ENCODE measurements at regions not wholly inside any gene's neighbourhood (a gene's known extent, or its start where the extent isn't known, plus 50 kb on each side); places are given as distances from the start of the nearest gene placed in this dataset.

GRCh38 chr16:79534143-79534542 is 66.4 kb downstream of the MAF start:
- no peak overlapping the region for H3K27ac ChIP-seq (ENCODE audit: low read length)
- H3K4me3 ChIP-seq (ENCODE audit: low read depth in 2 of 2, low read length in 2 of 2): no peak overlapping the region
- CTCF ChIA-PET: no interaction called here
- no peak for TF ChIP-seq TCF7L2 (IDR thresholded peaks at IDR 0.05; ENCODE audit: low read depth, low read length)
- no peak for TF ChIP-seq POLR2AphosphoS5 (IDR thresholded peaks at IDR 0.05; ENCODE audit: low read depth, low read length)
- TF ChIP-seq CTCF (IDR thresholded peaks at IDR 0.05): no peak
- TF ChIP-seq, protein P1, sequence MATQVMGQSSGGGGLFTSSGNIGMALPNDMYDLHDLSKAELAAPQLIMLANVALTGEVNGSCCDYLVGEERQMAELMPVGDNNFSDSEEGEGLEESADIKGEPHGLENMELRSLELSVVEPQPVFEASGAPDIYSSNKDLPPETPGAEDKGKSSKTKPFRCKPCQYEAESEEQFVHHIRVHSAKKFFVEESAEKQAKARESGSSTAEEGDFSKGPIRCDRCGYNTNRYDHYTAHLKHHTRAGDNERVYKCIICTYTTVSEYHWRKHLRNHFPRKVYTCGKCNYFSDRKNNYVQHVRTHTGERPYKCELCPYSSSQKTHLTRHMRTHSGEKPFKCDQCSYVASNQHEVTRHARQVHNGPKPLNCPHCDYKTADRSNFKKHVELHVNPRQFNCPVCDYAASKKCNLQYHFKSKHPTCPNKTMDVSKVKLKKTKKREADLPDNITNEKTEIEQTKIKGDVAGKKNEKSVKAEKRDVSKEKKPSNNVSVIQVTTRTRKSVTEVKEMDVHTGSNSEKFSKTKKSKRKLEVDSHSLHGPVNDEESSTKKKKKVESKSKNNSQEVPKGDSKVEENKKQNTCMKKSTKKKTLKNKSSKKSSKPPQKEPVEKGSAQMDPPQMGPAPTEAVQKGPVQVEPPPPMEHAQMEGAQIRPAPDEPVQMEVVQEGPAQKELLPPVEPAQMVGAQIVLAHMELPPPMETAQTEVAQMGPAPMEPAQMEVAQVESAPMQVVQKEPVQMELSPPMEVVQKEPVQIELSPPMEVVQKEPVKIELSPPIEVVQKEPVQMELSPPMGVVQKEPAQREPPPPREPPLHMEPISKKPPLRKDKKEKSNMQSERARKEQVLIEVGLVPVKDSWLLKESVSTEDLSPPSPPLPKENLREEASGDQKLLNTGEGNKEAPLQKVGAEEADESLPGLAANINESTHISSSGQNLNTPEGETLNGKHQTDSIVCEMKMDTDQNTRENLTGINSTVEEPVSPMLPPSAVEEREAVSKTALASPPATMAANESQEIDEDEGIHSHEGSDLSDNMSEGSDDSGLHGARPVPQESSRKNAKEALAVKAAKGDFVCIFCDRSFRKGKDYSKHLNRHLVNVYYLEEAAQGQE (IDR thresholded peaks at IDR 0.05; ENCODE audit: insufficient read depth in 1 of 2, low read depth in 2 of 2, low read length in 1 of 2): no peak
- no TSS peak for BruUV-seq (replicated peaks)
- in situ Hi-C loops (cut with HindIII; ENCODE audit: low pct_unique_long_range_greater_than_20kb, low sequenced_read_pairs): no loop called here
- H3K4me1 ChIP-seq (ENCODE audit: control insufficient read depth, insufficient read depth, low read length): no peaks in the 10 kb centered on the region
- ATAC-seq: no peak
- H3K36me3 ChIP-seq (ENCODE audit: control insufficient read depth, insufficient read depth, low read length): no peaks in the 10 kb centered on the region
- no peaks in the 10 kb centered on the region for H3K9me3 ChIP-seq (ENCODE audit: control insufficient read depth, insufficient read depth, low read depth, low read length)
- intact Hi-C loops (cut with micrococcal nuclease; ENCODE audit: unreplicated experiment): no loop called here
- DNase-seq (ENCODE audit: low read depth, low spot score): no peak
- no peaks in the 10 kb centered on the region for H3K27me3 ChIP-seq (ENCODE audit: control insufficient read depth, insufficient read depth, low read length)
- POLR2A ChIA-PET: no interaction called here

DNA sequence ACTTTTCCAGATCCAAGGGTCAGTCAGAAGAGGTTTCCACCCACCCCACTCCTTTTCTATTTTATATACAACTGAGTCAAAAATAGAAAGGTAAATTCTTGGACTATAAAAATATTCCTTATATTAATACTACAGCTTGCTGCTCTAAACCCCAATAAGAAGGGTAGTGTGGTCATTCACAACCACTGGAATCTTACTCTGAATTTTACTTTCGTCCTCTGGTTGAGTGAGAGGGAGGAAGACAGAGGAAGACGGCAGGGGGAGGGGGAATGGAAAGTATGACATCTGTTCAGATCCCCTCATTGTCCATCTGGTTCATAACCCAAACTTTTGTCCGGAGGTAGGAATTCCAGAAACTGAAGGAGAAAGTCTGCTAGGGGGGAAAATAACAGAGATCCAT is 67.2 kb downstream of the MAF start:
- in situ Hi-C loops (cut with HindIII; ENCODE audit: low pct_unique_long_range_greater_than_20kb, low sequenced_read_pairs) (no loop called here), intact Hi-C loops (cut with micrococcal nuclease; ENCODE audit: unreplicated experiment) (no loop called here)
- CTCF ChIA-PET: no interaction called here
- Histone ChIP-seq H3K27me3 (ENCODE audit: control insufficient read depth, insufficient read depth, low read length) (no peaks in the 10 kb centered on the region), H3K4me3 (ENCODE audit: low read depth in 2 of 2, low read length in 2 of 2) (no peak overlapping the region), H3K4me1 (ENCODE audit: control insufficient read depth, insufficient read depth, low read length) (no peaks in the 10 kb centered on the region), H3K27ac (ENCODE audit: low read length) (no peak overlapping the region), H3K9me3 (ENCODE audit: control insufficient read depth, insufficient read depth, low read depth, low read length) (no peaks in the 10 kb centered on the region), H3K36me3 (ENCODE audit: control insufficient read depth, insufficient read depth, low read length) (no peaks in the 10 kb centered on the region)
- TF ChIP-seq, protein P1 (IDR thresholded peaks at IDR 0.05; ENCODE audit: insufficient read depth in 1 of 2, low read depth in 2 of 2, low read length in 1 of 2): no peak
- TF ChIP-seq POLR2AphosphoS5 (IDR thresholded peaks at IDR 0.05; ENCODE audit: low read depth, low read length) (no peak), CTCF (IDR thresholded peaks at IDR 0.05) (no peak), SIN3A (IDR thresholded peaks at IDR 0.05; ENCODE audit: borderline replicate concordance, insufficient read depth, low read depth, low read length) (no peak), TCF7L2 (IDR thresholded peaks at IDR 0.05; ENCODE audit: low read depth, low read length) (no peak)
- POLR2A ChIA-PET: no interaction called here
- ATAC-seq: no peak
- no peak for DNase-seq (ENCODE audit: low read depth, low spot score)
- no TSS peak for BruUV-seq (replicated peaks)
